Endothelial cell of hepatic sinusoid (primary cell): ENCODE measurements at regions not wholly inside any gene's neighbourhood (a gene's known extent, or its start where the extent isn't known, plus 50 kb on each side); places are given as distances from the start of the nearest gene placed in this dataset.

ENCODE experiments used
- in situ Hi-C: cut with HindIII; loops from 2 replicates; pipeline ENCODE4 v1.10.0; 2017; ENCODE audit warnings: low sequenced_read_pairs

DNA sequence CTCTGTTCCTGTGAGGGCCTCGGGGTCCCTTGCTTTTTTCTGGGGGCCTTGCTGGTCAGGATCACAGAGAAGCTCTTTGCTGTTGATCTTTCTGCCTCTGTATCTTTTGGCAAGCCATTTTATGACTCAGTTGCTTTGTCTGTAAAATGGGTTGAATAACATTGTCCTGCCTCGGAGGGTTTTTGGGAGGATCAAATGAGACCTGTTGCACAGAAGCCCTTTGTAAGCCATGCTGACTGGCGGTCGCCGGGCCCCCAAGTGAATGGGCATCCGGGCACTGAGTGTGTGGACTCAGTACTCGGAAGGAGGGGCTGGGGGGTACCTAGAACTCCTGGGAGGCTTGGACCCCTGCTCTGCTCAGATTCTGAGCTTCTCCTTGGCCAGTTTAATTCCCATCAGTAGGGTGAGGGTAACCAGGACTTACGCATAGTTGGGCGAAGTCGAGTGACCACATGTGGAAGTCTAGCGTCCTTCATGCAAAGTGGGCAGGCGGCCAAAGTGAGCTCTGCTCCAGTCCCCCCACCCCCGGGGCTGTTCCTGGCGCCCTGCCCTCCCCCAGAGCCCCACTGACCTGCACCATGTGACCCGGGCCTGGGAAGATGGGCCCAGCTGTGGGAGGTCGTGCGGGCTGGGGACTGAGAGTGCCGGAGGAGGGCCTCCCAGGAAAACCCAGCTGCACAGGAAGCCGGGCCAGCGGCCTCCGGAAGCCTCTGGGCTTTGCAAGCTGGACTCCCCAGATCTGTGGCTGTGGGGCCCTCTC is 284.0 kb downstream of the SEC14L1 start:
- in situ Hi-C loops = loop anchor here (5.0 to 10.0 kb wide), 3 partner anchors 70 to 147 kb away; no protein-coding TSS in a partner anchor

DNA sequence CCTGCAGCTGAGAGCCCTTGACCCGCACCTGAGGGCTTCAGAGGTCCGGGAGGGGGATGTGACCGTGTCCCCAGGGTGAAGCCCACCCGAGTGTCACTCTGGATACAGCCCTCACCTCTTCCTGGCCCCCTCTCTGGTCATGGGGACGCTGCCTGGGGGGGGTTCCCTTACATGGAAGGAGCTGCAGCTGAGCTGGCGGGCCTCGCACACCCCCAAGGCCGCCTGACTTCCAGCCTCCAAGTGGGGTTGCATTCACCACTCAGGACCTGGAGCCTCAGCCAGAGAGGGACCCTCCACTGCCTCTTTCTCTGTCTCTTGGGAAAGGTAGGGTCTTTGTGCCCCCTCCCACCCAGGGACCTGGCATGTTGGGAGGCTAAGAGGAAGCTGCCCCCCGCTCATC is 284.6 kb downstream of the SEC14L1 start:
- in situ Hi-C loops = loop anchor here (10.0 kb wide), 1 partner anchor 71 kb away; no protein-coding TSS in a partner anchor

DNA sequence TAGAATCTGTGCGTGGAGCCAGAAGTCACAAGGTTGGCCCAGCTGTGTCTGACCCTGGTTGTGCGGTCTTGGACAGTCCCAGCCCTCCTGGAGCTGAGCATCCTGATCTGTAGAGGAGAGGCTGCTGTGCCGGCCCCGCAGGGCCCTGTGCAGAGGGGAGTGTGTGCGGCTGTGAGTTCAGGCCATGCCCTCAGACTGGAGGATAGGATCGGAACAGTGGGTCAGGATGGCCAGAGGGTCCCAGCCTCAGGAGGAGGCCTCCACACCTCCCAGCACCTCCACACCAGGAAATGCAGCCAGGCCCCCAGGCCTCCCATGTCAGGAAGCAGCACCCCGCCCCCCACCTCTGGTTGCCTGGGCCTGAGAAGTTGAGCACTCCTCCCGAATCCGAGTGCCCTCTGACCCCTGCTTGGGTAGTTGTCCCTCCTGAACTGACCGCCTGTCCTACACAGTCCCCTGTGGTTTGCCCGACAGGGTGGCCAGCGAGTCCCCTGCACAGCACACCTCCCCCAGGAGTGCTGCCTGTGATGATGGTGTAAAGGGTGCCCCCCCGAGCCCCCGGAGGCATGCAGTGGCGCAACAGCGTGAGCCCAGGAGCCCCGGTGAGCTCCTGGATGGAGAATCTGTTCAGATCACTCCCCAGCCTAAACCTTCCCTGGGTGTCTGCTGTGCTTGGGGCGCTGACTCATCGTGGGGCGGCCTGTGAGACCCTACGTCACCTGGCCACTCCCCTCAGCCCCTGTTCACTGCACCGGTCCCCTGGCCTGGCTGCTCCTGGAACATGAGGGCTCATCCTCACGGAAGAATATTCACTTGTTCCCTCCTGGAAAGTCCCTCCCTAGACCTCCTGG is 285.2 kb downstream of the SEC14L1 start:
- in situ Hi-C loops = loop anchor here (10.0 kb wide), 1 partner anchor 71 kb away; no protein-coding TSS in a partner anchor

DNA sequence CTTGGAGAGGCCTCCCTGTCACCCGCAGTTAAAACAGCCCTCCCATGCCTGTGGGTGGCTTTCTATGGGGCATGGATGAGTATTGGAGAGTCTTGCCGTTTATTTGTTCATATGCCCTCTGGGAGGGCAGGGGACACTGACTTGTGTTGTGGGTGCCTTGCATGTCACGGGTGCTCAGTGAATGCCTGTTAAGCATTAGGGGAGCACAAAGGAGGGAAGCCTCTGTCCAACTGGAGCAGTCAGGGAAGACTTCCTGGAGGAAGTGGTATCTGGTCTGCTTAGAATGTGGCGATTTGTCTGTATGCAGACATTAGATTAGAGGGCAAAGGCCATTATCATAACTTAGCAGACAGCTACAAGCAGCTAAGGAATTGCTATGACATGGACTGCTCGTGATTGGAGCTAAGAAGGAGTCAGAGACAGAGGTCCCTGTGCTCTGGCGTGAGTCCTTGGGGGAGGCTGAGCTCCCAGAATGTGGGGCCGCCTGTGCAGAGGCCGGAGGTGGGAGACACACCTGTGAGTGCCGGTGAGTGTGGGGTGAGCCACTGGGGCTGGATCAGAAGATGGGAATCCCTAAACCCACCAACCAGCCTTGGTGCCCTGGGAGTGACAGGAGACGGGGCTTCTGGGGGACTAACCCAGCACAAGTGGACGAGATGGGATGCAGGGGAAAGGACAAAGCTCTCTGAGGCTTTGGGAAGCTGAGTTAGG is 286.1 kb downstream of the SEC14L1 start:
- in situ Hi-C loops = loop anchor here (10.0 kb wide), 1 partner anchor 72 kb away; no protein-coding TSS in a partner anchor

DNA sequence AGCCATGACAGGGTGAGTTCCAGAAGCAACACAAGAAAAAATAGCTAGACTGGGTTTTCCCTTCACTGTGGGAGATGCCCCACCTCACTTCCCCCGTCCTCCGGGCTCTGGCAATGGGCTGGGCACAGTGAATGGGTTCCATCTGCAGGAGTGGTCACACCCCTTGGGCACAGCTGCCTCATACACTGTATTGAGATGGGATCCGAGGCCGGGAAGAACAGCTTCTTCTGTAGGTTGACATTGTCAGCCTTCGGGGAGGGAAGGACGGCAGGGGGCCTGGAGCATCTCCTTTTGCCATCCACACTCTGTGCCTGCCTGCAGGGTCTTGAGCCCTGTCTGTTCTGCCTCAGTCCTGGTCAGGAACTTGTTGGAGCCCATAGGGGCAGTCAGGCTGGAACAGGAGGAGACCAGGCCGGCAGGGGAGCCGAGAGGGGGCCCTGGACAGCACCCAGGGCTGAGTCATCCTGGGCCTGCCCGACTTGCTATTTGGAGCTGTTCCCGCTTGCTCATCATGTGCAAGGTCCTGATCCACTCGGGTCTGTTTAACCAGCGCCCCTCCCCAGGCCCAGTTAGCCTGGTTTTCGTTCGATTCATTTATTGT is 286.7 kb downstream of the SEC14L1 start:
- in situ Hi-C loops = loop anchor here (10.0 kb wide), 1 partner anchor 73 kb away; no protein-coding TSS in a partner anchor

DNA sequence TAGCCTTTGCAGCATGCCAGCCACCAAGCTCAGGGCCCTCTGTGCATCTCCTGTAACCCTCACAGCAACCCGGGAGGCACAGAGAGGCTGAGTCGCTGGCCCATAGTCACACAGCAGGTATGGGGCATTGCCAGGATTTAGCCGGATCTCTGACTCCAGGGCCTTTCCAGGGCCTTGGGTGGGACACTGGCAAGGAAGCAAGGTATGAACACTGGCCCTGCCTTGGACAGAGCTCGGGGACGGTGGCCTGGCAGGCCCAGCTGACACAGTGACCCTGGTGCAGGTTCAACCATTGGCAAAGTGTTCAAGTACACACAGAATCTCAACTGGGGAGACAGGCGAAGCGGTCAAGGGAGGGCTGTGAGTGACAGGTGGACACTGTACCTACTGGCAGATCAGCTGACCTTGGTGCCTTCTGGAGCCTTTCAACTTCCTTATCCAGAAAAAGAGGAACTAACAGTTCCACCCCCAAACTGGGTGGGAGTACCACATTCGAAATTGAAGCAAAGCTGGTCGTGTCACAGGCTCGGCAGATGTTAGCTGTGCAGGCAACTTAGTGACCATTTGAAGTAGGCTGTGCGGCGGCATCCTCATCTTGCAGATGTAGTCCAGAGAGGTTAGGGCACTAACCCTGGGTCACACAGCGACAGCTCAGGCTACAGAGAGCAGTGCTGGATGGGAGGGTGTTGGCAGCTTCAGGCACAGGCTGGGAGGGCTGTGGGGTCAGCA is 287.4 kb downstream of the SEC14L1 start:
- in situ Hi-C loops = loop anchor here (10.0 kb wide), 1 partner anchor 73 kb away; no protein-coding TSS in a partner anchor

DNA sequence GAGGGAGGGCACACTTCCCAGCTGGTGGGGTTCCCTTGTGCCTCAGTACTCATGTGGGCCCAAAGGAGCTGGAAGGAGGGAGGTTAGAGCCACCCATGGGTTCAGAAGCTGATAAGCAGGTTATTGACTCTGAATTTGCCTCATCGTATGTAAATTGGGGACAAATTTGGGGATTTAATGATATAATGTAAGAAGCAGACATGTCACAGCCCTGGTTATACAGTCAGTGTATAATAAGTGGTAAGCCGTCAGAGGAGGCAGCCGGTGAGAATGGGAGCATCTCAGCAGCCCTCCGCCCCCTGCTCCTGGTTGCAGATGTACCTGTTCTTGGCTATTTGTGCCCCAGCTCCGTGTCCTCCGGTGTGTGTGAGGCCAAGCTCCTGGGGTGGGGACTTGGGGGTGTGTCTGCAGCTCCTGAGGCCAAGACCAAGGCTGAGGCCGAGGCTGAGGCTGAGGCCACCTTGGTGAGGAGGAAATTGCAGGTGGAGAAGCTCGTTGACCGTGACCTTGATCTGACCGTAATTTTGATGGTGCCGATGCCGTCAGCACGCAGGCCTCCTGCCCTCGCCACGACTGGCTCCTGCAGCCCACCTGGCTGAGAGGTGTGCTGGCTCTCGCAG is 288.1 kb downstream of the SEC14L1 start:
- in situ Hi-C loops = loop anchor here (10.0 kb wide), 1 partner anchor 74 kb away; no protein-coding TSS in a partner anchor

DNA sequence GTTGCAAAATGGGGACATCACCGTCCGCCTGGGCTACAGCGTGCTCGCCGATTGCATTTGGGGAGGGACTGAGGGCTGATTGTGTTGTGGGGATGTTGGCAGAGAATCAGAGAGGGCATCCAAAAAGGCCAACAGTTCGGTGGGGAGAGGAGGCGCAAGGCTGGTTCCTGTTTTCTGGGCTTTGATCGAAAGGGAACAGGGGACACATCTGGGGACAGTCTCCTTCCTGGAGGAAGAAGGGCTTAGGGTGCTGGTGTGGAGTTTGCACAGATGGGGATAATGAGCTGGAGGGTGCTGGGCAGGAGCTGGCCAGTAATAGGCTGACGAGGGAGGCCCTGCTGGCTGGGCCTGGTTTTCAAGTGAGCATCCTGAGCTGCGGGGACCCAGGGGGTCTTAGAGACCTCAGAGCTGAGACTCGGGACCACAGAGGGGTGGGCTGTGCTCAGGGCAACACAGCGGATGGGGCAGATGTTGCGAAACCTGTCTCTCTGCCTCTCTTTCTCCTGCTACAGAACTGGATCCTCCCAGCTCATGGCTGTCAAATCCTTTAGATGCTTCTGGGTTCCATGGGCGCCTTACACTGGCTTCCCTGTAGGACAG is 288.7 kb downstream of the SEC14L1 start:
- in situ Hi-C loops = loop anchor here (10.0 kb wide), 1 partner anchor 75 kb away; no protein-coding TSS in a partner anchor

DNA sequence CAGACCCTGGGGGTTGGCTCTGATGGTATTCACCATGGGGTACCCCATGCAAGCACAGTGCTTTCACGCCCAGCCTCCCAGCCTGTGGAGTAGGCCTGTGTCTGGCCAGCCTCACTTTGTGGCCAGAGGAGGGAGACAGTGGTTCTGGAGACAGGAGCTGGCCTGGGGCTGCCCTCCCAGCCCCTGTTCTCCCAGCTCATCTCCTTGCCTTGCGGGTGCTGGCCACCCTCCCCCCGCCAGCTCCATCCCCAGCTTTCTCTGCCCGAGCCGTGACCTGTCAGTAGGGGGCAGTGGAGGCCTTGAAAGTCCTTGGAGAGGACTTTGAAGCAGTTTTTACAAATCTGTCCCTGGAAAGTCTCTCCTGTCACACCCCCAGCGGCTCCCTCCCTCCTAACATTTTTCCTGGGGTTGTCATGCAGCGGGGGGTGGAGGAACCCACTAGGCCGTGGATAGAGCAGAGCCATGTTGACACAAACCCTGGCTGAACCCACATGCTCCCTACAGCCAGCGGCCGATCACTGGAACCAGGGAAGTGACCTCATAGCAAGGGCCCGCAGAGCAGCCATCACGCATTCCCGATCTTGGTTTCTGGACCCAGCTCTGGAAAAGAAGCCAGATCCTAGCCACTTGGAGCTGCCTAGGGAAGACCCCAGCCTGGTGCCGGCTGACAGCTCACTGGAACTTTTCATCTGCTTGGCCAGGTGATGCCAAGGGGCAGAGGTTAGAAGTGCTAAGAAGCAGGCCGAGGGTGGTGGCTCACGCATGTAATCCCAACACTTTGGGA is 289.4 kb downstream of the SEC14L1 start:
- in situ Hi-C loops = loop anchor here (10.0 kb wide), 1 partner anchor 75 kb away; no protein-coding TSS in a partner anchor

DNA sequence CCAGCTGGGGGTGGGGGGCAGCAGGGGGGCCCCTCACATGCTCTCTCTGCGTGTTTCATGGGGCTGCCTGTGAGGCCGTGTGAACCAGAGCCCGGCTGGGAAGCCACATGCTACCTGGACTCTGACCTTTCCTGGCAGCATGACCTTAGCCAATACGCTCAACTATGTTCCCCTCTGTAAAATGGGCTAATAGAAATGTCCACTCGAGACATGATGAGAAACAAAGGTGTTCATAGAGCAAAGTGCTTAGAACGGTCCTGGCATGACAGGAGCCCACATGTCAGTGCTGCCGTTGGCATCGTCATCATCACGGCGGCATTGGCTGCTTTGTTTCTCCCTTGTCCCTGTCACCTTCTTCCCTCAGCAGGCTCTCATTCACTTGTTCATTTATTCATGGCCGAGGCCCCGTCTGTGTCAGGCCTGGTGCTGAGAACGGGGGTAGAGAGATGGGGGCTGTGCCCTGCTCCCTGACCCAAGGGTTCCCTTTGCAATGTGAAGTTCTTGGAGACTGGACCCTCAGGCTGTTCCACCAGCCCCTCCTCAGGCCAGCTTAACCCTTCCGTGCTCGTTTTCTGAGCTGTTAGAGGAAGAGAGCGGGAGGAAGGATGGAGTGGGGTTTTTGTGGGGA is 291.4 kb downstream of the SEC14L1 start:
- in situ Hi-C loops = no loop called here

DNA sequence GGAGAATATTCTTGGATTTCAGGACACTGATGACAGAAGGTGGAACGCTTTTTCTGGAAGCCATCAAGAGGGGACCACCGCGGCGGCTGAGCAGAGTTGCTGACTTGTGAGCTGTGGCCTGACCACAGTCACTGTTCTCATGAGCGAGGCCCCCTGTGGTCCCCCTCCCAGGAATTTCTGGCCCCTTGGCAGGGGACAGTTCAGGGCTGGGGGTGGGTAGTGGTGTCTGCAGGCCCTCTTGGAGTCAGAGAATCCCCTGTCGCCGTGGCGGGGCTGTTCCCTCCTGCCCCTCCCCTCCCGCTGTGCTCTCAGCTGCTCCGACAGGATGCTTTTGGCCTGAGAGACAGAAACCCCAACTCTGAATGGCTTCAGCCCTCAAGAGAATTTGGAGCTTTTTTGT is 292.0 kb downstream of the SEC14L1 start:
- in situ Hi-C loops = no loop called here

DNA sequence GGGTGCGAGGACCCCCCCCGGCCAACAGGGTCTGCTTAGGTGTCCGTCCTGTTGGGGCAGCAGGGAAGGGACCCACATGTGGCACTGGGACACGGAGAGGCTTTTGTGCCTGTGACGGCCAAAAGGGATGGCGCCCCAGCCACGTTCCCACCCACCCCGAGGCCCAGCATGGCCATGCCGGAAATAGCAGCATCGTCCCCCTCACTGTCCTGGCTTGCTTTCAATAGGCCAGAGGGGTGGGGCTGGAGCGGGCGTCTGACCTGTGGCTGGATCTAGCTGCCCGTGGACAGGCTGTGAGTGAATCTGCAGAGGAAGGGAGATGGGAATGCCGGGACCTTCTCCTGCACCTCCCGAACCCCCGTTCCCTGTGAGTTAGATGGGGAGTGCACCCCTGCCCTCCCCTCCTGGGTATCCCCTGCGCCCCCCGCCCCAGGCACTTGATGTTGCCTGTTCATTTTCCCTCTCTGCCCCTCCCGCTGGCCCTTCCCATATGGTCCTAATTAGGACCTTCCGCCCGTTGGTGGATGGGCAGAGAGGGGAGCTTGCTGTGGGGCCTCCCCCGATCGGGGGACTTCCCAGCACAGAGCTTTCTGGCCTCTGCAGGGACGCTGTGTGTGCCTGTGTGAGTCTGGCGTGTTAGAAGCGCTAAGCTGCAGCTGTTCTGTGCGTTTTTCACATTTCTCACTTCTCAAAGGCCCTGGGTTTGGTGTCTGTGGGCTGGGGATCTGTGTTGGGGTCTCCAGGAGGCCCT is 292.8 kb downstream of the SEC14L1 start:
- in situ Hi-C loops = no loop called here

DNA sequence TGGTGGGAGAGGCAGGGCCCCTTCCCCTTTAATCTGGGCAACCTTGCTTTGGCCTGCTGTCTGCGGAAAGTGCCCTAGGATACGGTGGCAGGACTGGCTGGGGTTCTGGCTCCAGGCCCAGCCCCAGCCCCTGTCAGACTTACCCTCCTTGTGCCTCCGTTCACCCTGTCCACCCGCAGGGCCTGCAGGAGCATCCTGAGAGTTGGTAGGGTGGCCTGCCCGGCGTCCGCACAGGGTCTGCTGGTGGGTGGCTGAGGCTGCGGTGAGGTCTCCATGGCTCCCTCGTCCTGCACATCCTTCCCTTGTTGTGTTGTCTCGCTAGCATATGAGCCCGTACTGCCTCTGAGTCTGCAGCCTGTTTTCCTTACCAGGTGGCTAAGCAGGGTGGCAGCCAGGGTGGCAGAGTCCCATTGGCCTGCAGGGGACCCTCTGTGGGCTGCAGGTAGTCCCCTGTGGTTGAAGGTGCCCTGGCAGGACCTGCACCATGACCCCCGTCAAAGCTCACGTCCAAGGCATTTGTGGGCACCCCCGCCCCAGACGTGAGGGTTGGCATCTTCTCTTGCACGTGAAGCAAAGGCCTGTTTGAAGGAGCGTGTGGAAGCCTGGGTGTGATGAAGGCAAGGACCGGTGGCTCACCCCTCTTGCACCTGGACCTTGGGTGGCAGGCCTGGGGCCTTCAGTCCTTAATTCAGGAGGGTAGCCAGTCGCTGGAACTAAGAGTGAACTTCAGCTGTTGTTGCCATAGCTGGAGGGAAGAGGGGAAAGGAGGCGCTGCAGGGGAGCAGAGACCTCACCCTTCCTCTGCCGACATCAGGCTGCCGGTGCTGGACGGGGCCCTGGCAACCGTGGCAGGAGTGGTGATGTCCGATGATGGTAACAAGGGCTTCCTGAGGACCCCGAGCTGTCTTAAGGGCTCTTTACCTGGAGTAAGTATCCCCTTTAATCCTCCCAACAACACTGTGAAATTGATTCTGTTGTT is 293.7 kb downstream of the SEC14L1 start:
- in situ Hi-C loops = no loop called here

DNA sequence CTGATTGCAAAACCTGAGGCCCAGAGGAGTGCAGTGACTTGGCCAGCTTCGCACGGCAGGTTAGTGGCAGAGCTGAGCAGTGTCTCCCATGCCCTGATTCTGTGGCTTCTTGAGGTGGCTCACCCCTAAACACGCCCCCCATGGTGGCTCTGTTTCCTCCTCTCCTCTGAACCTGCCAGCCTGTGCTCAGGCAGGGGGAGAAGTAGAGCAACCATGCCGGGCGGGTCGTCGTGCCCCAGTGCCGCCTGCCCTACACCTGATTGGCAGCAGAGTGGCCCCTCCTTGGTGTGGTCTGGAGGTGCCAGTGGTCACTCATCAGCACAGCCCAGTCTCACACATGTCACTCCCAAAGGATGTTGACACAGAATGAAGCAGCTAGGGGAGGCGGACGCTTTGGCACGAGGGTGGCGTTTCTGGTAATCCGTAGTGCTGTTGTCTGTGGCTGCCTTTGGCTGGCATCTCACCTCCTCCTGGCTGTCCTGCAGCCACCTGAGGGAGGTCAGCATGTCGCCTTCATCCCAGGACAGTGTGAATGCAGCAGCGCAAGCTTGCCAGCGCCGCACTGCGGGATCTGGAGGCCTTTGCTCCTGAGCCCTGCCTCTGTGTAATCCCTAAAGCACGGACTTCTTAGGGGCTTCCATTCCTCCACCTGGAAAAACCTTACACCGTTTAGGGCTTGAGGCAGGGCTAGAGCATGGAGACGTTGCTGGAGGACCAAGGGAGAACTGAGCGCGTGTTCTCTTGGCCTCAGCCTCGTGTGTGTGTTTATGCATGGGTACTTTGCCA is 294.7 kb downstream of the SEC14L1 start:
- in situ Hi-C loops = no loop called here

DNA sequence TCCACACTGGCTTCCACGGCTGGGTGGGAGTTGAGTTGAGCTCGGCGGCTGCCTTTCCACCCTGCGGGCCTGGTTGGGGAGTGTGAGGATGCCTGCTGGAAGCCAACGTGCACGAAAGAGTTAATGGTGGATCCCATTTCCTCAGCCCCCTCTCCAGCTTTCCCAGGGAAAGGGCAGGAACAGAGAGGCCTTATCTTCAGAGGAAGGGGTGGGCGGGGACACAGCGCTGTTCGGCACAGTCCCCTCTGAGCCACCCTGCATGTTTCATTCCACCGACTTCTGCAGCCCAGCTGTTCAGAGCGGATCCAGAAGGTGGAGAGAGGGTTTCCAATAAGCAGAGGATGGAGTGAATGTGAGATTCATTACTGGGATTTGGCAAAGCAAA is 295.3 kb downstream of the SEC14L1 start:
- in situ Hi-C loops = no loop called here
